Transverse colon (tissue), 4 donors: ENCODE measurements at regions not wholly inside any gene's neighbourhood (a gene's known extent, or its start where the extent isn't known, plus 50 kb on each side); places are given as distances from the start of the nearest gene placed in this dataset.
A peak's percentile ranks its signal among the peaks of the same experiment; 100 is the strongest.

Experiments used
- DNase-seq: peaks from one replicate; pipeline ENCODE4 v3.0.0-alpha.2; 2019
- H3K27ac ChIP-seq, 4 donors: fragments of 200-600 bp; sonication (generic); 2 replicates each; pipeline ENCODE4 v1.5.1; 2016 to 2018; ENCODE audit warnings: inconsistent platforms in 4 of 4
- H3K27me3 ChIP-seq: fragments of 200-600 bp; sonication (generic); 2 replicates; pipeline ENCODE4 v1.5.1; 2017; ENCODE audit warnings: inconsistent platforms
- H3K36me3 ChIP-seq, 4 donors: fragments of 200-600 bp; sonication (generic); 2 replicates each; pipeline ENCODE4 v1.5.1; 2017 to 2019; ENCODE audit warnings: inconsistent platforms in 4 of 4
- H3K4me1 ChIP-seq, 4 donors: fragments of 200-600 bp; sonication (generic); 2 replicates each; pipeline ENCODE4 v1.5.1; 2017 to 2020; ENCODE audit warnings: inconsistent platforms in 4 of 4
- H3K4me3 ChIP-seq, 4 donors: fragments of 200-600 bp; sonication (generic); 1 replicate in 1 of 4; 2 replicates in 3 of 4; pipeline versions ENCODE4 v1.5.1 to v1.6.1; 2017 to 2019; ENCODE audit warnings: inconsistent platforms in 4 of 4
- H3K9me3 ChIP-seq, 2 donors: fragments of 200-600 bp; sonication (generic); 2 replicates each; pipeline ENCODE4 v1.5.1; 2017 to 2019; ENCODE audit warnings: inconsistent platforms in 2 of 2
- CTCF ChIP-seq, 5 experiments: fragments of 200-600 bp in 3 of 5; fragments of 450-650 bp in 2 of 5; sonication (generic) in 3 of 5; IDR thresholded peaks; 1 replicate in 2 of 5; 2 replicates in 3 of 5; pipeline ENCODE4 v1.5.1; 2016 to 2017; ENCODE audit warnings: antibody characterized with exemption in 5 of 5, inconsistent platforms in 3 of 5, mild to moderate bottlenecking in 2 of 5, moderate library complexity in 1 of 5
- EP300 ChIP-seq: sonication (generic); formaldehyde crosslinking; IDR thresholded peaks from one replicate; pipeline ENCODE4 v1.6.1; 2017; ENCODE audit warnings: antibody characterized with exemption, low read depth
- POLR2A ChIP-seq: fragments of 450-650 bp; IDR thresholded peaks from one replicate; pipeline ENCODE4 v1.6.1; 2016; ENCODE audit warnings: antibody characterized with exemption, mild to moderate bottlenecking, moderate library complexity
- POLR2AphosphoS5 ChIP-seq, 3 donors: sonication (generic); formaldehyde crosslinking; IDR thresholded peaks; one replicate each; pipeline ENCODE4 v1.6.1; 2016; ENCODE audit warnings: antibody characterized with exemption in 3 of 3
- WGBS, 2 donors: methylation state at CpG; one replicate each; pipeline ENCODE4 v1.1.5; 2018; ENCODE audit warnings: low coverage in 1 of 2; 5-methylcytosine and 5-hydroxymethylcytosine counted together
- in situ Hi-C, 4 donors: fragments of 200-750 bp; cut with MboI; loops; one replicate each; pipeline versions ENCODE4 v1.15.0 to v1.15.1; 2017; ENCODE audit warnings: low sequenced_read_pairs in 3 of 4, low pct_ligation_motif_present in 1 of 4, low pct_unique_long_range_greater_than_20kb in 1 of 4
- intact Hi-C: fragments of 100-400 bp; cut with DNase I; formaldehyde crosslinking; loops from one replicate; pipeline ENCODE4 v1.15.1; 2023; ENCODE audit warnings: low total_unique reads

DNA sequence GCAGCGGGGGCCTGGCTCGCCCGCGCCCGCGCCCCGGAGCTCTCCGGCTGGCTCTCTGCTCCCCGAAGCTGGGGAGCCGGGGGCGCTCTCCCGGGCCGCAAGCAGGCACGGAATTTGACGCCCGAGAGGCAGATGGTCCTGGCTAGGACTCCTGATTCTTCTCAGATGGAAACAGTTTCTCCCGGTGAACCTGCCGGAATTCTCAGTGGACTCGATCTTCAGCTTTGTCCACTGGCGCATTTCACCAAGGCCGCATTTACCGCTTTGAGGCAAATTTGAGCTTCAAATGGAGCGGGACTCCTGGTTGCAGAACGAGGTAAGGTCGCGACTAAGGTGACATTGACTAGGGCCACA lies 305.7 kb upstream of the KCNN2 start:
- Histone ChIP-seq H3K9me3 (no peaks in the 10 kb centered on the region), H3K4me3 (peak overlapping the region in 3 of 4 donors; percentile 13 to 40 (median 19)), H3K4me1 (peaks cover 0 to 9% (median 2%) of the 10 kb centered on the region in 4 donors), H3K27ac (no peak overlapping the region), H3K27me3 (peaks cover 35% of the 10 kb centered on the region), H3K36me3 (no peaks in the 10 kb centered on the region)
- 19% methylated on average over 19 of the region's 26 CpGs; no CpG with 5 or more reads in 1 of the 2 donors for WGBS, 2 donors
- in situ Hi-C loops (no loop called here), intact Hi-C loops (no loop called here)
- TF ChIP-seq CTCF (IDR thresholded peaks at IDR 0.05), result no peak
- TF ChIP-seq EP300, result no peak
- TF ChIP-seq POLR2AphosphoS5 (IDR thresholded peaks at IDR 0.05), result no peak
- TF ChIP-seq POLR2A, result no peak
- DNase-seq, result no peak

DNA sequence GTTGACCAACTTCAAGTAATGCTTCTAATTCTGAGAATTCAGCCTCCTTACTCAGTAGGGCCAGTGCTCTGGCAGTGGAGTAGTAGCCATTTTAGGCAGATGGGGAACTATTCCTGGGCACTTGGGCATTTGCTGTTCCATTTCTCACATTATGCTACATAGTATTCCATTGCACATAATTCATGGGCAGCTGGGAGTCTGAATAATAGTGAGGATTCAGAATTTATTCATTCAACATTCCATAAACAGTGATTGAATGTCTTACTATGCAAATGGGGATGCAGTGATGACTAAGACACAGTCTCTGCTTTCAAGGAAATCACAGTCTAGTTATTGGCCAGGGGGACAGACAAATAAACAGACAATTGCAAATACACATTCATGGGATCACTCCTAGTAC lies 301.0 kb upstream of the KCNN2 start:
- no peak overlapping the region for H3K4me3 ChIP-seq
- H3K36me3 ChIP-seq, result no peaks in the 10 kb centered on the region
- no peak for TF ChIP-seq POLR2AphosphoS5 (IDR thresholded peaks at IDR 0.05)
- TF ChIP-seq POLR2A, result no peak
- no peak for TF ChIP-seq EP300
- TF ChIP-seq CTCF (IDR thresholded peaks at IDR 0.05), result no peak
- H3K27ac ChIP-seq, result no peak overlapping the region
- no peaks in the 10 kb centered on the region for H3K9me3 ChIP-seq
- H3K4me1 ChIP-seq, result no peaks in the 10 kb centered on the region
- H3K27me3 ChIP-seq, result peaks cover 14% of the 10 kb centered on the region
- DNase-seq, result no peak
- intact Hi-C loops, result no loop called here
- in situ Hi-C loops, result no loop called here

DNA sequence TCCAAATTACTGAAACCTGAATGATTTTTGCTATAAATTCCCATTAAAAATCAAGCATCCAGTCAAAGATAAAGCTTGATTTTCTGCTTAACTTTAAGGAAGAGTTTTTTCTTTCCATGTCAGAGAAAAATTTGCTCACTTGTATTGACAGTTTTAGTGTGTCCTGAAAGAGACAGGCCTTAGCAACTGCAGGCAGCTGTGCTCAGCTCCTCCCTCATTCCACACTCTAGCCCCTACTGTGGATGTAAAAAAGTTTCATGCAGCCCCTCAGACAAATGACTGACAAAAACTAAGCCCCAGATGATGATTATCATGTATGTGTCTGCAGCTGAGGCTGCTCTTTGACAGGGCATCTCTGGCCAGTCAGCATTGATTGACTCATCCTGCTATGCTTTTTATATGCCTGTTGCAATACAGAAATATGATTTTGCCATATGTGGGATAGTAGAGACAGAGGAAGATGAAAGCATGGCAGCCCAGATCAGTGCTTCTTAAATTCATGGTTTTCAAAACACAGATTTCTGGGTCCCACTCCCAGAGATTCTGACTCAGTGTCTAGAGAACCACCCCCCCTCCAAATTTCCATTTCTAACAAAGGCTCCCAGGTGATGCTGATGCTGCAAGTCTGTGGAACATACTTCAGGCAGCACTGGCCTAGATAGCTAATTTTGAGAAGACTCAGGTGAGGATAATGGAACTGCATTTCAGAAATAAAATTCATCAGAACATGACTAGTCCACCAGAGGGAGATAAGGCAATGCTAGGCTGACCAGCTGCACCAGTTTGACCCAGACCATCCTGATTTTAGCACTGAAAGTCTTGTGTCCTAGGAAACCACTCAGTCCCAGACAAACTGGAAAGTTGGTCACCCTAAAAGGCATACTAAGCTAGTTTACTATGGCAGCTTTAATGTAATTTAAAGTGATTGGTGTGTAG lies 298.7 kb upstream of the KCNN2 start:
- DNase-seq, result no peak
- Histone ChIP-seq H3K4me1 (no peaks in the 10 kb centered on the region), H3K36me3 (no peaks in the 10 kb centered on the region), H3K27ac (no peak overlapping the region), H3K27me3 (no peaks in the 10 kb centered on the region), H3K9me3 (no peaks in the 10 kb centered on the region), H3K4me3 (no peak overlapping the region)
- TF ChIP-seq EP300 (no peak), POLR2A (no peak), POLR2AphosphoS5 (IDR thresholded peaks at IDR 0.05) (no peak), CTCF (IDR thresholded peaks at IDR 0.05) (no peak)
- in situ Hi-C loops (no loop called here), intact Hi-C loops (no loop called here)

DNA sequence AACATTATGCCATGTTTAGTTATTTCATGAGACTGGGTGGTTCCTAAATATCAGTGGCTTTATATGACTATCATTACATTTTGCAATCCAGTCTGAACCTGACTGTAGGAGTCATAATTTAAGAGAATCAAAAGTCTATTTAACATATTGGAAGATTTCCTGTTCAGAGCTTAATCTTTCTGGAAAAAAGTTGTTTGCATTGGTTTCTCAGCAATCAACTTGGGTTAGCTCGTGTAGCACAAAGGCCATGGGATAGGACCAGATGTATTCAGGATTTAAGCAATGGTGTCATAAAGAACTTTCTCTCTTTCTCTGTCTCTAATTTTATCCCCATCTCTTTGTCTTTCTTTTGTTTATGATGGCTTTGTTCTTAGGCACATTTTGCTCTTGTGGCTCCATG lies 296.0 kb upstream of the KCNN2 start:
- Histone ChIP-seq H3K9me3 (no peaks in the 10 kb centered on the region), H3K36me3 (no peaks in the 10 kb centered on the region), H3K4me3 (no peak overlapping the region), H3K4me1 (no peaks in the 10 kb centered on the region), H3K27ac (no peak overlapping the region), H3K27me3 (no peaks in the 10 kb centered on the region)
- TF ChIP-seq POLR2AphosphoS5 (IDR thresholded peaks at IDR 0.05) (no peak), EP300 (no peak), CTCF (IDR thresholded peaks at IDR 0.05) (no peak), POLR2A (no peak)
- no peak for DNase-seq
- intact Hi-C loops (no loop called here), in situ Hi-C loops (no loop called here)
- 38% methylated on average over 1 of the region's 1 CpG; no CpG with 5 or more reads in 1 of the 2 donors for WGBS, 2 donors
